HepG2 (cell line): ENCODE measurements at regions not wholly inside any gene's neighbourhood (a gene's known extent, or its start where the extent isn't known, plus 50 kb on each side); places are given as distances from the start of the nearest gene placed in this dataset.

Experiments used
- ATAC-seq: fragments of 200-7000 bp; cut with Tn5 transposase; 3 replicates; pipeline ENCODE4 v1.9.1; 2020; ENCODE audit warnings: mild to moderate bottlenecking, moderate library complexity
- BruUV-seq: library from RNA; stranded (reverse); fragments of 400-500 nt; replicated peaks from 2 replicates; lab custom pipeline; 2021; lab: Mats Ljungman, UMichigan
- CTCF ChIA-PET: fragments of 300-600 bp; formaldehyde crosslinking; extraction: SDS; loops from one replicate; lab custom pipeline; 2021; ENCODE audit warnings: low total read pairs, inconsistent platforms, low intra/inter-chr PET ratio; lab: Yijun Ruan, JAX
- POLR2A ChIA-PET: fragments of 350-600 bp; sonication (Branson Sonifier 250); formaldehyde crosslinking; loops from one replicate; lab custom pipeline; 2020; ENCODE audit warnings: antibody characterized with exemption, inconsistent platforms; lab: Yijun Ruan, JAX
- DNase-seq: peaks from one replicate; pipeline ENCODE4 v3.0.0-alpha.2; 2015; ENCODE audit warnings: low spot score
- FAIRE-seq: peaks from 3 replicates; lab custom pipeline; 2011; peaks lifted over from hg19 to GRCh38; lab: Jason Lieb, UNC
- H2AFZ ChIP-seq: one replicate; pipeline ENCODE4 v1.6.1; 2011; ENCODE audit warnings: low read length, inconsistent platforms
- H3K27ac ChIP-seq: fragments of 300-600 bp; 3 replicates; pipeline ENCODE4 v1.8.0; 2011; ENCODE audit warnings: mixed run types, mild to moderate bottlenecking, mixed read lengths, low read length, inconsistent platforms; ENCODE audit not compliant: insufficient read depth; ENCODE audit errors: extremely low read length
- H3K27me3 ChIP-seq, 2 experiments: fragments of 200-600 bp in 1 of 2; 2 replicates in 1 of 2; 3 replicates in 1 of 2; pipeline versions ENCODE4 v1.6.0 to v1.8.0; 2011; ENCODE audit warnings: low read length in 2 of 2, mild to moderate bottlenecking in 2 of 2, moderate library complexity in 2 of 2, inconsistent platforms in 1 of 2; ENCODE audit not compliant: insufficient read depth in 2 of 2, control insufficient read depth in 1 of 2
- H3K36me3 ChIP-seq, 2 experiments: fragments of 200-600 bp in 1 of 2; replicated peaks in 1 of 2; 2 replicates in 1 of 2; 3 replicates in 1 of 2; pipeline versions ENCODE4 v1.5.1 to v1.8.0; 2011; ENCODE audit warnings: low read length in 2 of 2, inconsistent platforms in 1 of 2; ENCODE audit not compliant: insufficient read depth in 2 of 2, control insufficient read depth in 1 of 2
- H3K4me1 ChIP-seq: 2 replicates; pipeline ENCODE4 v1.5.1; 2012; ENCODE audit warnings: low read length, inconsistent platforms; ENCODE audit not compliant: insufficient read depth
- H3K4me2 ChIP-seq: 2 replicates; pipeline ENCODE4 v1.6.0; 2011; ENCODE audit warnings: low read depth, low read length, inconsistent platforms
- H3K4me3 ChIP-seq, 3 experiments: fragments of 200-600 bp in 1 of 3; sonication (generic), shearing (Covaris generic) in 1 of 3; replicated peaks in 1 of 3; 2 replicates each; pipeline ENCODE4 v1.5.1; 2011 to 2016; ENCODE audit warnings: low read length in 3 of 3, inconsistent platforms in 2 of 3, low read depth in 2 of 3, mild to moderate bottlenecking in 2 of 3, control low read depth in 1 of 3, mixed read lengths in 1 of 3; ENCODE audit not compliant: insufficient read depth in 1 of 3
- H3K79me2 ChIP-seq: one replicate; pipeline ENCODE4 v1.6.1; 2011; ENCODE audit warnings: low read length, inconsistent platforms; ENCODE audit not compliant: insufficient read depth
- H3K9ac ChIP-seq: 2 replicates; pipeline ENCODE4 v1.6.0; 2011; ENCODE audit warnings: mild to moderate bottlenecking, low read depth, low read length, inconsistent platforms; ENCODE audit not compliant: insufficient read depth
- H3K9me3 ChIP-seq: 2 replicates; pipeline ENCODE4 v1.5.1; 2012; ENCODE audit warnings: mild to moderate bottlenecking, low read length
- H4K20me1 ChIP-seq: 2 replicates; pipeline ENCODE4 v1.6.0; 2011; ENCODE audit warnings: inconsistent platforms, mild to moderate bottlenecking, low read length, moderate library complexity; ENCODE audit not compliant: insufficient read depth
- FOSL1 ChIP-seq: sonication (generic); formaldehyde crosslinking; IDR thresholded peaks from 2 replicates; pipeline ENCODE4 v1.9.0; 2021; ENCODE audit warnings: missing genetic modification reagents, borderline replicate concordance
- HHEX ChIP-seq: IDR thresholded peaks from 2 replicates; pipeline ENCODE4 v1.6.1; 2016; ENCODE audit warnings: control low read depth
- NAIF1 ChIP-seq: sonication (generic); formaldehyde crosslinking; IDR thresholded peaks from 2 replicates; pipeline ENCODE4 v1.5.0; 2020; ENCODE audit warnings: mild to moderate bottlenecking, missing genetic modification reagents, borderline replicate concordance
- PCBP2 ChIP-seq: fragments of 200-400 bp; formaldehyde crosslinking; optimal IDR thresholded peaks from 2 replicates; pipeline ENCODE3; 2018; ENCODE audit warnings: low read length, low read depth; ENCODE audit not compliant: poor library complexity, severe bottlenecking
- RFX5 ChIP-seq: IDR thresholded peaks from 2 replicates; pipeline ENCODE4 v1.6.1; 2011; ENCODE audit warnings: low read depth, low read length, improper control_type of control experiment
- RXRA ChIP-seq: sonication (generic); formaldehyde crosslinking; IDR thresholded peaks from 2 replicates; pipeline ENCODE4 v1.5.1; 2020; ENCODE audit warnings: missing genetic modification reagents
- ZNF362 ChIP-seq: sonication (generic); formaldehyde crosslinking; IDR thresholded peaks from 2 replicates; pipeline ENCODE4 v1.4.0; 2020; ENCODE audit warnings: missing genetic modification reagents, mild to moderate bottlenecking, borderline replicate concordance
- ZNF501 ChIP-seq: sonication (generic); formaldehyde crosslinking; IDR thresholded peaks from 2 replicates; pipeline ENCODE4 v1.5.1; 2020; ENCODE audit warnings: mild to moderate bottlenecking, moderate library complexity, missing genetic modification reagents
- ZNF678 ChIP-seq: sonication (generic); formaldehyde crosslinking; IDR thresholded peaks from 2 replicates; pipeline ENCODE4 v1.4.0; 2020; ENCODE audit warnings: mild to moderate bottlenecking, missing genetic modification reagents
- in situ Hi-C: cut with HindIII; loops from 2 replicates; pipeline ENCODE4 v1.10.0; 2017; ENCODE audit warnings: low pct_unique_long_range_greater_than_20kb; ENCODE audit not compliant: extremely low pct_ligation_motif_present
- intact Hi-C: fragments of 100-400 bp; cut with micrococcal nuclease; formaldehyde crosslinking; loops from one replicate; pipeline ENCODE4 v1.10.0; 2022; ENCODE audit not compliant: unreplicated experiment

DNA sequence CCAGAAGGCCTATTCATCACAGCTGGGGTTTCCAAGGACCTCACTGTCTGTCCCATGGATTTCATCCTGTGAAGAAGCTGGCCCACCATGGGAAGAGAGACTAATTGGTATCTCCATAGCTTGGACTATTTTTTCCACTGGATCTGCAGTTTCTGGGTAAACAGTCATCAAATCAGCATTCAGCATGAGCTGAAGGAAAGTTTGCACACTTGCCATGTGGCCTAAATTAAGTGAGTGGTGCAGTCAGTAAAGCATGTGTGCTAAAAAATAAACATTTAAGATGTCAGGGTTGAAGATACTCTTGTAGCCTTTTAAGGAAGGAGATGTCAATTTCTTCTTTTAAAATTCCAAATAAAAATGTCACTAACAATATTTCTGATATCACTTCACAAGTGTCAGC is 381.1 kb upstream of the ZMIZ1 start:
- FAIRE-seq (no peak), DNase-seq (no peak), ATAC-seq (no peak)
- in situ Hi-C loops = no loop called here
- H2AFZ ChIP-seq = no peak overlapping the region
- H3K27ac ChIP-seq = no peak overlapping the region
- peaks cover 0 to 8% of the 10 kb centered on the region in 2 experiments; a peak in 2 of 5 replicates for H3K27me3 ChIP-seq
- no peaks in the 10 kb centered on the region for H3K79me2 ChIP-seq
- no TSS peak for BruUV-seq
- no peaks in the 10 kb centered on the region for H3K36me3 ChIP-seq
- peaks cover 11% of the 10 kb centered on the region for H3K4me1 ChIP-seq
- no peaks in the 10 kb centered on the region for H3K9me3 ChIP-seq
- no peak overlapping the region for H3K9ac ChIP-seq
- no peak overlapping the region for H3K4me2 ChIP-seq
- intact Hi-C loops = no loop called here
- POLR2A ChIA-PET = no interaction called here
- no peaks in the 10 kb centered on the region for H4K20me1 ChIP-seq
- CTCF ChIA-PET = no interaction called here
- no peak overlapping the region for H3K4me3 ChIP-seq
- TF ChIP-seq FOSL1 (CRISPR knock-in tag) (no peak), RXRA (CRISPR knock-in tag) (no peak), ZNF501 (CRISPR knock-in tag) (no peak), HHEX (CRISPR knock-in tag) (no peak), RFX5 (no peak), PCBP2 (no peak), NAIF1 (CRISPR knock-in tag) (no peak), ZNF362 (no peak), ZNF678 (no peak)
- TF ChIP-seq, all 625 proteins: peak for 0
